CD8-positive, alpha-beta memory T cell (primary cell): ENCODE measurements at regions not wholly inside any gene's neighbourhood (a gene's known extent, or its start where the extent isn't known, plus 50 kb on each side); places are given as distances from the start of the nearest gene placed in this dataset.
"Not testable (repeated sequence)": the region's sequence is repeated elsewhere in the genome, so short reads cannot be mapped to it uniquely, and the experiment has no call there.

ENCODE experiments used
- CTCF ChIA-PET: fragments of 350-600 bp; sonication (Branson Sonifier 250); formaldehyde crosslinking; loops from one replicate; lab custom pipeline; 2021; ENCODE audit warnings: antibody characterized with exemption; lab: Charles Lee
- POLR2A ChIA-PET: fragments of 350-600 bp; sonication (Branson Sonifier 250); formaldehyde crosslinking; loops from one replicate; lab custom pipeline; 2021; ENCODE audit warnings: antibody characterized with exemption; lab: Charles Lee
- DNase-seq, 5 donors: peaks; one replicate each; pipeline versions ENCODE4 v3.0.0 to v3.0.0-alpha.2; 2020 to 2022; ENCODE audit warnings: mixed read lengths in 1 of 5
- H3K27ac ChIP-seq: one replicate; pipeline ENCODE4 v1.7.0; 2013; ENCODE audit warnings: low read depth, mild to moderate bottlenecking, low read length, moderate library complexity
- H3K27me3 ChIP-seq: 2 replicates; pipeline ENCODE4 v1.7.0; 2013; ENCODE audit warnings: low read length, mild to moderate bottlenecking; ENCODE audit not compliant: insufficient read depth, poor library complexity, severe bottlenecking
- H3K36me3 ChIP-seq: 2 replicates; pipeline ENCODE4 v1.7.0; 2013; ENCODE audit warnings: mild to moderate bottlenecking, low read length, moderate library complexity; ENCODE audit not compliant: insufficient read depth
- H3K4me1 ChIP-seq: 2 replicates; pipeline ENCODE4 v1.7.0; 2013; ENCODE audit warnings: mild to moderate bottlenecking, low read length, moderate library complexity; ENCODE audit not compliant: insufficient read depth
- H3K4me3 ChIP-seq: 2 replicates; pipeline ENCODE4 v1.7.0; 2013; ENCODE audit warnings: mild to moderate bottlenecking, low read length
- H3K9me3 ChIP-seq: 2 replicates; pipeline ENCODE4 v1.7.0; 2013; ENCODE audit warnings: mild to moderate bottlenecking, low read length
- H3K27ac Mint-ChIP-seq, 8 donors: one replicate each; pipeline ENCODE4 v1.8.0; 2020 to 2021; ENCODE audit warnings: mixed read lengths in 8 of 8, mild to moderate bottlenecking in 6 of 8, inconsistent platforms in 3 of 8, moderate library complexity in 3 of 8
- H3K27me3 Mint-ChIP-seq, 2 donors: one replicate each; pipeline ENCODE4 v1.8.0; 2020 to 2021; ENCODE audit warnings: mixed read lengths in 2 of 2, mild to moderate bottlenecking in 1 of 2, moderate library complexity in 1 of 2
- H3K36me3 Mint-ChIP-seq, 3 donors: one replicate each; pipeline ENCODE4 v1.8.0; 2020 to 2021; ENCODE audit warnings: mixed read lengths in 3 of 3, inconsistent platforms in 1 of 3, mild to moderate bottlenecking in 1 of 3
- H3K4me1 Mint-ChIP-seq, 3 donors: one replicate each; pipeline ENCODE4 v1.8.0; 2020 to 2021; ENCODE audit warnings: mixed read lengths in 3 of 3, inconsistent platforms in 1 of 3, mild to moderate bottlenecking in 1 of 3
- H3K4me3 Mint-ChIP-seq, 7 donors: one replicate each; pipeline ENCODE4 v1.8.0; 2020 to 2021; ENCODE audit warnings: mixed read lengths in 7 of 7, mild to moderate bottlenecking in 6 of 7, moderate library complexity in 4 of 7, inconsistent platforms in 2 of 7
- H3K9me3 Mint-ChIP-seq, 5 donors: one replicate each; pipeline ENCODE4 v1.8.0; 2020 to 2022; ENCODE audit warnings: mixed read lengths in 5 of 5, mild to moderate bottlenecking in 3 of 5, moderate library complexity in 2 of 5, inconsistent platforms in 1 of 5

GRCh38 chr3:159409711-159410110 lies 578.9 kb upstream of the IL12A start:
- POLR2A ChIA-PET, CTCF ChIA-PET, H3K36me3 ChIP-seq, DNase-seq, H3K27ac ChIP-seq, H3K27ac Mint-ChIP-seq, H3K36me3 Mint-ChIP-seq, H3K4me3 Mint-ChIP-seq, H3K9me3 ChIP-seq, H3K4me1 ChIP-seq, H3K27me3 ChIP-seq, H3K27me3 Mint-ChIP-seq, H3K4me1 Mint-ChIP-seq, H3K4me3 ChIP-seq: not testable (repeated sequence)
- peaks cover 10 to 35% (median 20%) of the 10 kb centered on the region in 5 donors for H3K9me3 Mint-ChIP-seq

GRCh38 chr3:159413319-159413718 lies 575.3 kb upstream of the IL12A start:
- no peak overlapping the region for H3K4me3 Mint-ChIP-seq
- CTCF ChIA-PET, result no interaction called here
- no peak overlapping the region for H3K4me3 ChIP-seq
- no peak overlapping the region for H3K27ac ChIP-seq
- no peaks in the 10 kb centered on the region for H3K4me1 Mint-ChIP-seq
- no peaks in the 10 kb centered on the region for H3K9me3 ChIP-seq
- no peak overlapping the region for H3K27ac Mint-ChIP-seq
- H3K36me3 Mint-ChIP-seq, result no peaks in the 10 kb centered on the region
- POLR2A ChIA-PET, result no interaction called here
- H3K36me3 ChIP-seq, result no peaks in the 10 kb centered on the region
- H3K9me3 Mint-ChIP-seq, result peaks cover 10 to 21% (median 18%) of the 10 kb centered on the region in 5 donors
- H3K4me1 ChIP-seq, result no peaks in the 10 kb centered on the region
- no peak for DNase-seq
- no peaks in the 10 kb centered on the region for H3K27me3 Mint-ChIP-seq
- H3K27me3 ChIP-seq, result no peaks in the 10 kb centered on the region

- POLR2A ChIA-PET, result no interaction called here
- no peak overlapping the region for H3K27ac ChIP-seq
- no peaks in the 10 kb centered on the region for H3K27me3 ChIP-seq
- CTCF ChIA-PET, result no interaction called here
- no peak overlapping the region for H3K4me3 ChIP-seq
- H3K36me3 ChIP-seq, result no peaks in the 10 kb centered on the region
- Mint-ChIP-seq H3K36me3 (no peaks in the 10 kb centered on the region), H3K9me3 (peaks cover 0 to 13% (median 7%) of the 10 kb centered on the region in 5 donors), H3K27ac (no peak overlapping the region), H3K27me3 (no peaks in the 10 kb centered on the region), H3K4me1 (no peaks in the 10 kb centered on the region), H3K4me3 (no peak overlapping the region)
- H3K9me3 ChIP-seq, result no peaks in the 10 kb centered on the region
- DNase-seq, result no peak
- H3K4me1 ChIP-seq, result no peaks in the 10 kb centered on the region
These were observed 571.8 kb upstream of the IL12A start for GRCh38 chr3:159416856-159417255.

- no peak overlapping the region for H3K4me3 ChIP-seq
- H3K9me3 ChIP-seq, result no peaks in the 10 kb centered on the region
- Mint-ChIP-seq H3K36me3 (no peaks in the 10 kb centered on the region), H3K4me1 (no peaks in the 10 kb centered on the region), H3K9me3 (peaks cover 2 to 18% (median 7%) of the 10 kb centered on the region in 5 donors), H3K27me3 (no peaks in the 10 kb centered on the region), H3K27ac (no peak overlapping the region), H3K4me3 (no peak overlapping the region)
- no peaks in the 10 kb centered on the region for H3K27me3 ChIP-seq
- POLR2A ChIA-PET, result no interaction called here
- no peaks in the 10 kb centered on the region for H3K4me1 ChIP-seq
- DNase-seq, result no peak
- H3K27ac ChIP-seq, result no peak overlapping the region
- CTCF ChIA-PET, result no interaction called here
- H3K36me3 ChIP-seq, result no peaks in the 10 kb centered on the region
These were observed 570.9 kb upstream of the IL12A start for GRCh38 chr3:159417761-159418160.

GRCh38 chr3:159418571-159419526 lies 569.8 kb upstream of the IL12A start:
- Mint-ChIP-seq H3K27ac (no peak overlapping the region), H3K4me1 (no peaks in the 10 kb centered on the region), H3K9me3 (peaks cover 4 to 18% (median 7%) of the 10 kb centered on the region in 5 donors), H3K27me3 (no peaks in the 10 kb centered on the region), H3K36me3 (no peaks in the 10 kb centered on the region), H3K4me3 (no peak overlapping the region)
- Histone ChIP-seq H3K36me3 (no peaks in the 10 kb centered on the region), H3K27ac (no peak overlapping the region), H3K4me3 (no peak overlapping the region), H3K4me1 (no peaks in the 10 kb centered on the region), H3K9me3 (no peaks in the 10 kb centered on the region), H3K27me3 (no peaks in the 10 kb centered on the region)
- ChIA-PET CTCF (no interaction called here), POLR2A (no interaction called here)
- DNase-seq, result no peak

GRCh38 chr3:159429702-159430101 lies 558.9 kb upstream of the IL12A start:
- ChIA-PET POLR2A (no interaction called here), CTCF (no interaction called here)
- no peaks in the 10 kb centered on the region for H3K36me3 ChIP-seq
- H3K4me1 Mint-ChIP-seq, result no peaks in the 10 kb centered on the region
- no peaks in the 10 kb centered on the region for H3K9me3 ChIP-seq
- H3K9me3 Mint-ChIP-seq, result peaks cover 0 to 9% (median 2%) of the 10 kb centered on the region in 5 donors
- no peaks in the 10 kb centered on the region for H3K36me3 Mint-ChIP-seq
- H3K27me3 ChIP-seq, result no peaks in the 10 kb centered on the region
- H3K27ac Mint-ChIP-seq, result no peak overlapping the region
- no peak overlapping the region for H3K27ac ChIP-seq
- H3K4me1 ChIP-seq, result no peaks in the 10 kb centered on the region
- H3K4me3 ChIP-seq, result no peak overlapping the region
- peaks cover 0 to 3% of the 10 kb centered on the region in 2 donors for H3K27me3 Mint-ChIP-seq
- no peak overlapping the region for H3K4me3 Mint-ChIP-seq
- no peak for DNase-seq

GRCh38 chr3:159432682-159433340 lies 555.8 kb upstream of the IL12A start:
- Mint-ChIP-seq H3K4me1 (no peaks in the 10 kb centered on the region), H3K36me3 (no peaks in the 10 kb centered on the region), H3K27me3 (peaks cover 0 to 2% of the 10 kb centered on the region in 2 donors), H3K27ac (no peak overlapping the region), H3K9me3 (peaks cover 0 to 4% (median 2%) of the 10 kb centered on the region in 5 donors), H3K4me3 (no peak overlapping the region)
- H3K36me3 ChIP-seq, result no peaks in the 10 kb centered on the region
- no peaks in the 10 kb centered on the region for H3K9me3 ChIP-seq
- H3K27me3 ChIP-seq, result no peaks in the 10 kb centered on the region
- no peak overlapping the region for H3K4me3 ChIP-seq
- ChIA-PET POLR2A (no interaction called here), CTCF (no interaction called here)
- no peak overlapping the region for H3K27ac ChIP-seq
- no peak for DNase-seq
- H3K4me1 ChIP-seq, result no peaks in the 10 kb centered on the region

- H3K36me3 Mint-ChIP-seq, result no peaks in the 10 kb centered on the region
These were observed 549.3 kb upstream of the IL12A start for GRCh38 chr3:159439346-159439745.

More at GRCh38 chr3:159439346-159439745, 549.3 kb upstream of the IL12A start:
- CTCF ChIA-PET, result no interaction called here
- Mint-ChIP-seq H3K27ac (peak overlapping the region in 1 of 8 donors; percentile 55), H3K9me3 (peaks cover 2 to 11% (median 6%) of the 10 kb centered on the region in 5 donors), H3K27me3 (no peaks in the 10 kb centered on the region), H3K4me1 (no peaks in the 10 kb centered on the region), H3K4me3 (no peak overlapping the region)
- Histone ChIP-seq H3K4me3 (no peak overlapping the region), H3K27ac (no peak overlapping the region), H3K9me3 (no peaks in the 10 kb centered on the region), H3K27me3 (no peaks in the 10 kb centered on the region), H3K36me3 (no peaks in the 10 kb centered on the region), H3K4me1 (no peaks in the 10 kb centered on the region)
- DNase-seq, result no peak
- POLR2A ChIA-PET, result no interaction called here
